ENCODE measurements at regions not wholly inside any gene's neighbourhood (a gene's known extent, or its start where the extent isn't known, plus 50 kb on each side); places are given as distances from the start of the nearest gene placed in this dataset.

DNA sequence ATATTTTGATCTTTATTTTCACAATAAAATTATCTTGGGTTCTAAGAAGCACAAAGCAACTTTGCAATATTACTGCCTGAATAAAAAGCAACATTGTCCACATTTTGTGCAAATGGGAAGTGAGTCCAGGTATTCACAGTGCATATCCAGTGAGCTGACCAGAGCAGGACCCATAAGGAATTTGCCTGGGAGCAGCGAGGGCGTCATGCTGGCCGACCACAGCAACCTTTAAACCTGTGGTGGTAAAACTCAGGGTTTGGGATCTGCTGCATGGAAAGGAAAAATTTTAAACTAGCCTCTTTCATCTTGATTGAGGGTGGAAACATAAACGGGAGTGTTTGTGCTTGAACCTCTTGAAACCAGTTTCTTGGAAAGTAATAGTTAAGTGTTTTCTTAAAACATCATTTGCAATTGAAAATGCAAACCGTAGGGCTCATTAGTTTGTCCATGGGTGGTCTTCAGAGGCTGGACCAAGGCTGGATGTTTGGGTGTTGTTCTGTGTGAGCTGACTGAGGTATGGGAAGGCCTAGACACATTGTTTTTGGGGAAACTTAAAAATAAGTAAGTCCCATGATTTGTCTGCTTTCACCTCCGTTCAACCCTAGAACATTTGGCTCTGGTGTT is 85.0 kb upstream of the ANKH start:
- TF ChIP-seq CTCF (IDR thresholded peaks at IDR 0.05): no peak
- H3K27ac ChIP-seq: peak overlapping the region; percentile 50
- peak overlapping the region; percentile 38 for H2AFZ ChIP-seq
- no peak overlapping the region for H3K9ac ChIP-seq
- peaks cover 17% of the 10 kb centered on the region for H3K4me1 ChIP-seq
- no peaks in the 10 kb centered on the region for H3K9me3 ChIP-seq (ENCODE audit: control insufficient read depth, low read length)
- no peak overlapping the region for H3K4me2 ChIP-seq (ENCODE audit: low read length)
- no peak overlapping the region for H3K4me3 ChIP-seq (ENCODE audit: low read depth, low read length)
- H3K36me3 ChIP-seq (ENCODE audit: control insufficient read depth, insufficient read depth, low read length): no peaks in the 10 kb centered on the region
- no peaks in the 10 kb centered on the region for H3K27me3 ChIP-seq (ENCODE audit: control insufficient read depth, insufficient read depth, low read length)
- no peaks in the 10 kb centered on the region for H3K79me2 ChIP-seq

GRCh38 chr5:14954616-14955343 is 83.2 kb upstream of the ANKH start:
- H3K79me2 ChIP-seq: no peaks in the 10 kb centered on the region
- H3K4me2 ChIP-seq (ENCODE audit: low read length): no peak overlapping the region
- no peaks in the 10 kb centered on the region for H3K9me3 ChIP-seq (ENCODE audit: control insufficient read depth, low read length)
- peaks cover 26% of the 10 kb centered on the region for H3K4me1 ChIP-seq
- H3K4me3 ChIP-seq (ENCODE audit: low read depth, low read length): no peak overlapping the region
- TF ChIP-seq CTCF (IDR thresholded peaks at IDR 0.05): no peak
- H2AFZ ChIP-seq: no peak overlapping the region
- no peaks in the 10 kb centered on the region for H3K36me3 ChIP-seq (ENCODE audit: control insufficient read depth, insufficient read depth, low read length)
- no peaks in the 10 kb centered on the region for H3K27me3 ChIP-seq (ENCODE audit: control insufficient read depth, insufficient read depth, low read length)
- no peak overlapping the region for H3K9ac ChIP-seq
- H3K27ac ChIP-seq: no peak overlapping the region

GRCh38 chr5:14954216-14954615 is 82.6 kb upstream of the ANKH start:
- Histone ChIP-seq H2AFZ (no peak overlapping the region), H3K27ac (no peak overlapping the region), H3K27me3 (ENCODE audit: control insufficient read depth, insufficient read depth, low read length) (no peaks in the 10 kb centered on the region), H3K79me2 (no peaks in the 10 kb centered on the region), H3K9me3 (ENCODE audit: control insufficient read depth, low read length) (no peaks in the 10 kb centered on the region), H3K9ac (no peak overlapping the region), H3K36me3 (ENCODE audit: control insufficient read depth, insufficient read depth, low read length) (no peaks in the 10 kb centered on the region), H3K4me3 (ENCODE audit: low read depth, low read length) (no peak overlapping the region), H3K4me1 (peaks cover 20% of the 10 kb centered on the region), H3K4me2 (ENCODE audit: low read length) (no peak overlapping the region)
- TF ChIP-seq CTCF (IDR thresholded peaks at IDR 0.05): no peak

- Histone ChIP-seq H3K79me2 (no peaks in the 10 kb centered on the region), H3K4me1 (peaks cover 20% of the 10 kb centered on the region), H3K9ac (no peak overlapping the region), H3K9me3 (ENCODE audit: control insufficient read depth, low read length) (no peaks in the 10 kb centered on the region), H2AFZ (peak overlapping the region; percentile 63), H3K4me2 (ENCODE audit: low read length) (no peak overlapping the region), H3K36me3 (ENCODE audit: control insufficient read depth, insufficient read depth, low read length) (no peaks in the 10 kb centered on the region), H3K27me3 (ENCODE audit: control insufficient read depth, insufficient read depth, low read length) (no peaks in the 10 kb centered on the region), H3K4me3 (ENCODE audit: low read depth, low read length) (no peak overlapping the region), H3K27ac (no peak overlapping the region)
- TF ChIP-seq CTCF (IDR thresholded peaks at IDR 0.05): no peak
Observed at GRCh38 chr5:14953075-14953607, 81.6 kb upstream of the ANKH start.
